OCI-M1 (cell line): ENCODE measurements at regions not wholly inside any gene's neighbourhood (a gene's known extent, or its start where the extent isn't known, plus 50 kb on each side); places are given as distances from the start of the nearest gene placed in this dataset.

Experiments
- DNase-seq: peaks from one replicate; lab custom pipeline; 2025; lab: John Stamatoyannopoulos, UW

DNA sequence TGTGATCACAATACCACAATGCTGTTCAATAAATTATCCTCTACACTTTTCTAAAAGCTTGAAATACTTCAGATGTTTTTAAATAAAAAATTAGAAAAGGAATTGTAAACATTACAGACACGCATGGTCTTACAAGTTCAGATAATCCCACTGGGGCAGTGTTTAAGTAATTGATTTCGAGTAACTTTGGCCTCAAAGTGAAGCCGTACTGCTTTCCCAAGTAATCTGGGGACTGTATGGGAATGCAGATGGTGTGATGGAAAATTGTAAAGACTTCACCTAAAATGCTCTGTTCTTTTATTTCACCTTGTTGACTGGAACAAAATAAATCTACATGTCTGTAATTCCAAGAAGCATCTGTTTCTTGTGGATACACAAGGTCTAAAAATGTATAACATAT is 401.7 kb upstream of the LYPLAL1 start:
- DNase-seq, result no peak

GRCh38 chr1:218772575-218772974 is 401.1 kb upstream of the LYPLAL1 start:
- DNase-seq, result no peak

- DNase-seq, result no peak
These were observed 398.1 kb upstream of the LYPLAL1 start for GRCh38 chr1:218775501-218776021.

DNA sequence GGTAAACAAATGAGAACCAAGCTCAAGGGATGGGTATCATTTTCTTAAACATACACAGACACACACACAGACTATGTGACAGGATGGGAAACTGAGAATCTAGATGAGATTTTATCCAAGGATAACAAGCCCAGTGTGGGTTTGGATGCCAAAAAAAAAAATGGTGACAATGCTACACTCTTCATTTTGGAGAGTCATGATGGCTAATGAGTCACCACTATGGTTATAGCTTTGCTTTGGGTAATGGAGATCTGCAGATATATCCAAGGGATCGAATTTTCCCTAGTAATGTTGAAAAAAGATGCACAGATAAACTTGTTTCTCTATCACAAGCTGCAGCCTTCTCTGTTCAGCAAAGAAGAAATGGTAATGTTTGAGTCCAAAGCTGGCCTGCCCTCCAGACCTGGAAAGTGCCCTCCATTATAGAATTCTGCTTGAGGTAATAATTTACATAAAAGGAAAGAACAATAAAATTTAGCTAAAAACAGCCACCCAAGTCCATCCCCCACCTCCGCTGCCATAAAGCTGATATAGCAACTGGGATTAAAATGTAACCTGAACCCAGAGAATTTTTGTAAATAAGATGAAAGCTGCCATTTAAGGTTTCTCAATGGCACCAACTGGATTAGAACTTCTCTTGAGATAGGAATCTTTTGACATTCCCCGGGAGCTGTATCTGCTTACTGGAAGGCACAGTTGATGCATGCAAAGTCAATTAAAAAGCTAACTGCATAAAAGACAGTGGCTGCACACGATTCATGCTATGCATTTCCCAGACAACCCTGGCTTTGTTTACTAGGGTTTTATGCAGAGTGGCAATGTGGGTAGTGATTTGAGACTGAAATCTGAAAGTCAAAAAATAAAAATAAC is 395.2 kb upstream of the LYPLAL1 start:
- no peak for DNase-seq

- DNase-seq, result no peak
These were observed 394.2 kb upstream of the LYPLAL1 start for GRCh38 chr1:218779341-218780100.

- DNase-seq, result no peak
These were observed 390.5 kb upstream of the LYPLAL1 start for GRCh38 chr1:218783131-218783530.

DNA sequence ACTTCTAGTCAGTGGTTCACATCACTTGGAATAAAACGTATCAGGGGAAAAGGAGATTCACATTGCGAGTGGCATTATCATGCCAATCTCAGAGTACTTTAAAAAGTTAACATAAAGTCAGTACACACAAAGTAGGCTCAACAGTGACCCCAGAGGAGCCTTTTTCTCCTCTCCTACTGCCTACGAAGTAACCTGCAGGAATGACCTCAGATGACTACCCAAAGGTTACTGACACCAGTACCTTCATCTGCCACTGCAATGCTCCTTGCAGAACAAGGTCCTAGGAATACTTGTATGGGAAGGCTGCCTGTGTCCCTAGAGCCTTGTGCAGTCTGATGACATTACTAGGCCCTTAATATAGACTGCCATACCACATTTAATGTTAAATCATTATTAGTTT is 389.8 kb upstream of the LYPLAL1 start:
- DNase-seq, result no peak

DNA sequence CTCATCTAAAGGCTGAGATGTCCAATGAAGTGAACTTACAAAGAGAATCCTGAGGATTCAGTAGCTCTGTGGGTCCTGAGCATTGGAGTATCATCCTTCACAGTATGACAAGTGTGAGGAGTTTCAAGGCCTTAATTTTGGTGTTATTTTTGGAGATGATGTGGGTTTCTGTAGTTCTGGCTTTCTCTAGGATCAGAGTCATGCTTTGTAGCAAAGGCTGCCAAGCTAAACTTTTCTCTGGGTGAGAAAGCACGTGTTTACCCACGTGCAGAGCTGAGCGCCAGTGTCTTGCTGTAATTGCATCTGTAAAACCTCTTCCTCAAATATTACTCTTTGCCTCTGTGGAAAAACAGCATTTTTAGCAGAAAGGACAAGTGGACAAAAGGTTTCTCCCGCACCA is 387.8 kb upstream of the LYPLAL1 start:
- no peak for DNase-seq

DNA sequence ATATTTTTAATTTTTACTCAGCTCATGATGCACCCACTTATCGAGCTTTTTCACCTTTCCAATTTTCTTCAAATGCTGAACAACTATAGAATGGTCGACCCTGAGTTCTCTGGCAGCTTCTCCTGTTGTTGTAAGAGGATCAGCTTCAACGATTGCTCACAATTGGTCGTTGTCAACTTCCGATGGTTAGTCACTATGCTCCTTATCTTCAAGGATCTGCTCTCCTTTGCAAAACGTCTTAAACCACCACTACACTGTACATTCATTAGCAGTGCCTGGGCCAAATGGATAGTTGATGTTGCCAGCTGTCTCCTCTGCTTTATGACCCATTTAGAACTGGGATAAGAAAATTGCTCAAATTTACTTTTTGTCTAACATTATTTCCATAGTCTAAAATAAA is 385.9 kb upstream of the LYPLAL1 start:
- peak; percentile 27 for DNase-seq

DNA sequence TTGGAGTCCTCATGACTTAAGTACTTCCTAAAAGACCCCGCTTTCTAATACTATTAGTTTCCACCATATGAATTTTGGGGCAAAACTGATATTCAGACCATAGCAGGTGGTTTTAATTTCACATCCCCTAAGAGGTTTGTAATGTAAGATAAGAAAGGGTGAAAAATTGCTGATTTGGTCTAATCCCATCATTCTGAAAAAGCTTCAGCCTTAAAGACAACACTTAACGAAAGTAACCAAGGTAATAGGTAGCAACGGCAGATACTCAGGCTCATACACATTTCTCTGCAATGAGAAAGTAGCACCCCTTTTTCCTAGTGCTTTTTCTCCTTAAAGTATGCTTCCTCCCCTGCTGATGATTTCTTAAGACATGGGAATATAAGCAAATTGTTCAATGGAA is 376.9 kb upstream of the LYPLAL1 start:
- DNase-seq, result no peak

DNA sequence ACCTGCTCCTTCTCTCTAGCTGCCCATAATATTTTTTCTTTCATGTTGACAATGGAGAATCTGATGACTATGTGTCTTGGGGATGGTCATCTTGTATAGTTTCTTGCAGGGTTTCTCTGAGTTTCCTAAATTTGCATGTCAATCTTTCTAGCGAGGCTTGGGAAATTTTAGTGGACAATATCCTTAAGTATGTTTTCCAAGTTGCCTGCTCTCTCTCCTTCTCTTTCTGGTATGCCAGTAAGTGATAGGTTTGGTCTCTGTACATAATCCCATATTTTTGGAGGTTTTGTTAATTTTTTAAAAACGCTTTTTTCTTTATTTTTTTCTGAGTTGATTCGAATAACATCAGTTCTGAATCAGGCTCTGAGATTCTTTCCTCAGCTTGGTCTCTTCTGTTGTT is 370.9 kb upstream of the LYPLAL1 start:
- DNase-seq, result no peak

GRCh38 chr1:218803351-218803997 is 370.2 kb upstream of the LYPLAL1 start:
- DNase-seq, result no peak

GRCh38 chr1:218804014-218804785 is 369.5 kb upstream of the LYPLAL1 start:
- no peak for DNase-seq

DNA sequence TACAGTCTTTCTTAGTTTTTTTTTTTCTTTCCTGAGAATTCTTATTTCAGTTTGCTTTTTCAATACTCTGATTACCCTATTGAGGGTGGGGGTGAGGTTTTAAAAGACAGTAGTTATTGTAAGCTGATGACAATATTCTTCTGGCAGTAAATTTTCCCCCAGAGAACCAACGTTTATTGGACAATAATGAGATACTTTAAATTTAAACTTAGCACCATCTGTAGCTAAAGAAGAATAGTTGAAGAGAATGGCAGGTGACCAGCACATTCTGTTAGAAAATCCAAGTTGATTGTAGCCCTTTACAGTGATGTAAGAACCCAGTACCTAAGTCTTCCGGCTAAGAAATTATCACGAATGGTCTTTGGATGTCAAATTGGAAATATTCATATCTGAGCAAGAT is 364.6 kb upstream of the LYPLAL1 start:
- no peak for DNase-seq

- DNase-seq, result no peak
These were observed 364.1 kb upstream of the LYPLAL1 start for GRCh38 chr1:218809625-218810024.

- DNase-seq, result no peak
These were observed 363.4 kb upstream of the LYPLAL1 start for GRCh38 chr1:218810306-218810705.

DNA sequence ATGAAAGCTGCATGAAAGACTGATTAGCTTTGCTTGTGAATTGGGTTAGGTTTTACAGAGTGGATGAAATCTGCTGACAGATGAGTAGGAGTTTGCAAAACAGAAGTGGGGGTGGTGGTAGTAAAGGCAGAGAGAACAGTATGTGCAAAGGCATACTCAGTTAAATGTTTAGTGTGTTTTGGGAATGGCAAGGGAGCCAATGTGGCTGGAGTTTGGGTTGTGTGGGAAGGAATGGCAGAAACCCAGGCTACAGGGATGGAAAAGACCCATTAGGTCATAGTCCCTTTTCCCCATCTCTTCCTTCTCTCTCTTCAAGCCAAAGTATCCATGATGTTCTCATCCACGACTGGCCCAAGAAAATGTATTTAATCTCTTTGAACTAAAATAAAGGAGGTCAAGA is 362.2 kb upstream of the LYPLAL1 start:
- DNase-seq, result no peak

DNA sequence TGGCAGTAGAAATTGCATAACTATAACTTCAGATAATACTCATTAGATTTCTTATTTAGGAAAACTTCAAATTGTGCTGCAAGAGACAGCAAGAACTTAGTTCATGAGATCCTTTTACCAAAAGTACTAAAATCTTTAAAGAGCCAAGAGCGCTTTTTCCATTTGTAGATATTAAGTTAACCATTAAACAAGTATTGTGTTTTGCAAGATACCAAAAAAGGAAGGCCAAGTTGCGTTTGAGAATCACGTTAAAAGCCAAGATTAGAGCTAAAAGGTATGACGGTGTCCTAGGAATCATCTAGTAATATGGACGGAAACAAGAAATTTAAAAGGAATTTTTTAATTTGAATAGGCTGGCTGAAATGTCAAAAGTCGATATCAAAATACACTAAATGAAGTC is 361.3 kb upstream of the LYPLAL1 start:
- DNase-seq, result no peak

- no peak for DNase-seq
These were observed 360.4 kb upstream of the LYPLAL1 start for GRCh38 chr1:218813237-218813636.

DNA sequence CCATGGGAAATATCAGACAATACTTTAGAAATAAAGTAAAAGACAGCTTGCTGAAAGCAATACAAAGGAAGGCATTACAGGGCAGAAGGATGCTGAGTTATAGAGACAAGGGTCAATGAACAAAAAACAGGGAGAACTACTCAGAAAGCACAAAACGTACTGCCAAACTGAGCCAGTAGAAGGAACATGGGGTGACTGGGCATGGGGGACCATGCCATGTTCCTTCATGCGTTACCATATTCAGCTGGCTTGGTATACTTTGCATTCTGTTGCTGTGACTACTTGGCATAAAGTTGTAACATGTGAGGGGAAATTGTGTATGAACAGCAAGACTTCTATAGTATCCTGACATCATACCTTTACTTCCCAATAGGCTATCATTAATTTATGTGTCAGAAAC is 358.6 kb upstream of the LYPLAL1 start:
- DNase-seq, result no peak

DNA sequence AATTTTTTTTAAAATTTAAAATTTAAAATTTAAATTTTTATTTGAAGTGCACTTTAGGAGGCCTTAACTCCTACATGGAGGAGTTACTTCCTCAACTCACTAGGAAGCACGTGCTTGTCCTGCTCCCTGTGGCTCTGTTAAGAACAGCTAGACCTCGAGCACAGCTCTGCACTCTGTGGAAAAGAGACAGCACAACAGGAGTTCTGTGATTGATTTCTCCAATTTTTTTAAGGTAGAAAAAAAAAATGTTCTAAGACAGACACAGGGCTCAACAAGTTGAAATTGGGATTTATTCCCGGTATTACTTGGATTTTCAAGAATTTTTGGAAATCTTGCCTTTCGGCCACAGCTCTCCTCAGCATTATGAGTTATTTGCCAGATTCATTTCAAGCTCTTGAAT is 356.6 kb upstream of the LYPLAL1 start:
- DNase-seq, result peak; percentile 29
